CD4-positive, alpha-beta T cell treated with Interleukin-15 for 1 hour (primary cell): ENCODE measurements at regions not wholly inside any gene's neighbourhood (a gene's known extent, or its start where the extent isn't known, plus 50 kb on each side); places are given as distances from the start of the nearest gene placed in this dataset.
"Not testable (repeated sequence)": the region's sequence is repeated elsewhere in the genome, so short reads cannot be mapped to it uniquely, and the experiment has no call there.

ENCODE experiments used
- DNase-seq: peaks from one replicate; pipeline ENCODE4 v3.0.0-alpha.2; 2020

DNA sequence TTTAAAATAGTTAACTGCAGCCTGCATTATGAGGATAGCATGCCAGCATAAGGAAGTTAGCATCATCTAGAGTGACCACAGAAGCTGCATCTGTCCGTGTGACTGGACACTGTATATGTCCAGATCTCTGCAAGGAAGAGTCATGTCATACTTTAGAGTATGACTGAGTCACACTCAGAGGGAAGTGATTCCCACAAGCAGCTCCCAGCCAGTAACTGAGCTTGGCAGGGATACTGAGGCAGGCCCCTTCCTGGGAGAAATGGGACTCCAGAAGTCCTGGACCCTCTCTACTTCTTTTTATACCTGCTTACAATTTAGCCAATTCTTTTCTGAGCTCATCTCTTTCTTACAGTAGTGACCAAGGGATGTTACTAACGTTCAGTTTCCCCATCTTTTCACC lies 2975.9 kb downstream of the RPIA start:
- not testable (repeated sequence) for DNase-seq

DNA sequence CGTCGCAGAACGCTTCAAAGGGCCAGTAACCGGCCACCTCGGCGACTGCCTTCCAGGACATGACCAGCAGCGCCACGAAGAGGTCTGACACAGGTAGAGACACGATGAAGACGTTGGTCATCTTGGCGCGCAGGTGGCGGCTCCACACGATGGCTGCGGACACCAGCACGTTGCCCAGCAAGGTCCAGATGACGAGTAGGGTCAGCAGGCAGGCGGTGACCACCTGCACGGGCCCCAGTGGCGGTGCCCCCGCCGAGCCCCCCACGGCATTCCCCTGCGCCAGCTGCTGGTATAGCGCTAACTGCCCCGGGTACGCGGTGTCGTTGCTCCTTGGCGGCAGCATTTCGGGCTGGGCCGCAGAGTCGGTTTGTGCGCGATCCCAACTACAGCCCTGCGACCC lies 2994.1 kb downstream of the RPIA start:
- not testable (repeated sequence) for DNase-seq

DNA sequence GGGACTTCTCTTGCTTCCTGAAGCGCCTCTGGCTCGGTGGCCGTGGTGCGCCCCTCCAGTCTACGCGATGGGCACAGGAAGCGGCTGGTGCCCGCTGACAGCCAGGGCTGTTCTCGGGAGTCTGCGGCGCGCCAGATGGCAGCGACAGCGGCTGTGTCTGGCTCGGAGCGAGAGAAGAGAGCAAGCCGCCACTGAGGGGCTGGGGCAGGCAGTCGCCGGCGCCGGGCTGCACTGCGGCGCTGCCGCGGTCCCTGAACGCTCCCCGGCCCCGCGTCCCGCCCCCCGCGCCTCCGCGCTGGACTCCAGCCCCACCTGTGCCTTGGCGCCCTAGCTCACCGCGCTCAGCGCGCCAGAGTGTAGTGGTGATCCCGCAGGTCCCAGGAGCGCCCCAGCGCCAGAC lies 2994.6 kb downstream of the RPIA start:
- DNase-seq = not testable (repeated sequence)
